Mucosa of rectum (tissue), 2 donors: ENCODE measurements at regions not wholly inside any gene's neighbourhood (a gene's known extent, or its start where the extent isn't known, plus 50 kb on each side); places are given as distances from the start of the nearest gene placed in this dataset.
"Not testable (repeated sequence)": the region's sequence is repeated elsewhere in the genome, so short reads cannot be mapped to it uniquely, and the experiment has no call there.

Experiments
- H3K27ac ChIP-seq, 2 donors: one replicate each; pipeline ENCODE4 v1.7.0; 2013; ENCODE audit warnings: inconsistent platforms in 2 of 2, low read depth in 2 of 2, low read length in 2 of 2
- H3K27me3 ChIP-seq, 2 donors: one replicate each; pipeline ENCODE4 v1.7.0; 2013; ENCODE audit warnings: low read length in 2 of 2; ENCODE audit not compliant: control insufficient read depth in 2 of 2, insufficient read depth in 2 of 2
- H3K36me3 ChIP-seq, 2 donors: one replicate each; pipeline ENCODE4 v1.7.0; 2013; ENCODE audit warnings: low read length in 2 of 2; ENCODE audit not compliant: control insufficient read depth in 2 of 2, insufficient read depth in 2 of 2
- H3K4me1 ChIP-seq, 2 donors: one replicate each; pipeline ENCODE4 v1.7.0; 2013; ENCODE audit warnings: low read length in 2 of 2, mild to moderate bottlenecking in 1 of 2; ENCODE audit not compliant: control insufficient read depth in 2 of 2, insufficient read depth in 2 of 2
- H3K4me3 ChIP-seq, 2 donors: one replicate each; pipeline ENCODE4 v1.7.0; 2013; ENCODE audit warnings: low read length in 2 of 2
- H3K9ac ChIP-seq, 2 donors: one replicate each; pipeline ENCODE4 v1.7.0; 2013; ENCODE audit warnings: low read length in 2 of 2, low read depth in 1 of 2, mild to moderate bottlenecking in 1 of 2
- H3K9me3 ChIP-seq, 2 donors: one replicate each; pipeline ENCODE4 v1.7.0; 2013; ENCODE audit warnings: low read length in 2 of 2; ENCODE audit not compliant: control insufficient read depth in 2 of 2
- donor health status: healthy.
- donor health status: Normal muscosa, but diverticular disease.

DNA sequence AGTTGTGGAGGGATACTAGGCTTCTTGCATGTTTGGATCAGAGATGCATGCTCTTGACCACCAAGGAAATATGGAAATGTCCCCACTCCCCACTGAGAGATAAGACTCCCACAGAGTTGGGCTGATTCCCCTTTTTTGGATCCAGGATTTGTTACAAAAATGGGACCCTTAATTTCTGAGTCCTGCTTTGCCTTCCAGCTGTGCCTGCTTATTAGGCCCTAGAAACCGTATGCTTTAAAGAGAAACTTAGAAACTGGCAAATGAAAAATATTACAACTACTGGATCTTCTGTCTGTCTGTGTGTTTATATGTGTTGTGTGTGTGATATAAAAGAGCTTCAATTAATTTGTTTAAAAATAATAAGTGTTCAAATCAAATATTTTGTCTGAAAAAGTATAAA is 817.6 kb upstream of the CITED2 start:
- no peak overlapping the region for H3K9ac ChIP-seq
- H3K36me3 ChIP-seq, result no peaks in the 10 kb centered on the region
- H3K4me3 ChIP-seq, result no peak overlapping the region
- H3K27me3 ChIP-seq, result no peaks in the 10 kb centered on the region
- no peaks in the 10 kb centered on the region for H3K4me1 ChIP-seq
- no peak overlapping the region for H3K27ac ChIP-seq
- H3K9me3 ChIP-seq, result peaks cover 0 to 4% of the 10 kb centered on the region in 2 donors

DNA sequence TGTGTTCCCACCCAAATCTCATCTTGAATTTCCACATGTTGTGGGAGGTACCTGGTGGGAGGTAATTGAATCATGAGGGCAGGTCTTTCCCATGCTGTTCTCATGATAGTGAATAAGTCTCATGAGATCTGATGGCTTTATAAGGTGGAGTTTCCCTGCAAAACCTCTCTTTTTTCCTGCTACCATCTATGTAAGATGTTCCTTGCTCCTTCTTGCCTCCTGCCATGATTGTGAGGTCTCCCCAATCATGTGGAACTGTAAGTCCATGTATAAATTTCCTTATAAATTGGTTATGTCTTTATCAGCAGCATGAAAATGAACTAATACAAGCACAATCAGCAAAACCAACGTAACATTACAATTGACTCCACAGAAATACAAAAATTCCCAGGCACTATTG is 814.8 kb upstream of the CITED2 start:
- not testable (repeated sequence) for H3K9me3 ChIP-seq, H3K4me1 ChIP-seq, H3K9ac ChIP-seq, H3K36me3 ChIP-seq, H3K4me3 ChIP-seq, H3K27me3 ChIP-seq, H3K27ac ChIP-seq

DNA sequence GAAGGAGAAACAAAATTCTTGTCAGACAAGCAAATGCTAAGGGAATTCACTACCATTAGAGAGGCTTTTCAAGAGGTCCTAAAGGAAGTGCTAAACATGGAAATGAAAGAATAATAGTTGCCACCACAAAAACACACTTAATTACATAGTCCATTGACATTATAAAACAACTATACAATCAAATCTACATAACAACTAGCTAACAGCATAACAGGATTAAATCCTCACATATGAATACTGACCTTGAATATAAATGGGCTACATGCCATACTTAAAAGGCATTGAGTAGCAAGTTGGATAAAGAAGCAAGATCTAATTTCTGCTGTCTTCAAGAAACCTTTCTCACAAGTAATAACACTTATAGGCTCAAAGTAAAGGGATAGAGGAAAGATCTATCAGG is 811.5 kb upstream of the CITED2 start:
- no peaks in the 10 kb centered on the region for H3K9me3 ChIP-seq
- H3K27ac ChIP-seq, result no peak overlapping the region
- H3K4me3 ChIP-seq, result no peak overlapping the region
- H3K36me3 ChIP-seq, result no peaks in the 10 kb centered on the region
- no peaks in the 10 kb centered on the region for H3K27me3 ChIP-seq
- no peak overlapping the region for H3K9ac ChIP-seq
- no peaks in the 10 kb centered on the region for H3K4me1 ChIP-seq

DNA sequence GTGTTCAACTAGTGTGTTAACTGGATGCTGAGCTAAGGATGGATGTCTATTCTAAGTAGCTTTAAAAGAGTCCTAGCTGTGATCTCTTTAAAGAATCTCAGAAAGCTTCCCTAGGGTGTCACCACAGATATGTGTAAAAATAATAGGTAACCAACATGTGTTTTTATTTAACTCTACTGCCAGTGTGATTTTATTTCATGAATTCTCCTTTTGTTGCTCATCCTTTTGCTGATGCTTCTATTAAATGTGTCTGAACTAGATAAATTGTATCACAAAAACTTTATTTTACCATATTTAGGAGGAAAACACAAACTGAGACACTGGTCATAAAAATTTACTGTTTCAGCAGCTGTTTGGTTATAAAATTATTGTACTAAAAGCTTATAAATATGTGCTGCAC is 809.4 kb upstream of the CITED2 start:
- no peak overlapping the region for H3K4me3 ChIP-seq
- no peaks in the 10 kb centered on the region for H3K27me3 ChIP-seq
- no peaks in the 10 kb centered on the region for H3K4me1 ChIP-seq
- H3K9ac ChIP-seq, result no peak overlapping the region
- H3K36me3 ChIP-seq, result no peaks in the 10 kb centered on the region
- no peak overlapping the region for H3K27ac ChIP-seq
- no peaks in the 10 kb centered on the region for H3K9me3 ChIP-seq

DNA sequence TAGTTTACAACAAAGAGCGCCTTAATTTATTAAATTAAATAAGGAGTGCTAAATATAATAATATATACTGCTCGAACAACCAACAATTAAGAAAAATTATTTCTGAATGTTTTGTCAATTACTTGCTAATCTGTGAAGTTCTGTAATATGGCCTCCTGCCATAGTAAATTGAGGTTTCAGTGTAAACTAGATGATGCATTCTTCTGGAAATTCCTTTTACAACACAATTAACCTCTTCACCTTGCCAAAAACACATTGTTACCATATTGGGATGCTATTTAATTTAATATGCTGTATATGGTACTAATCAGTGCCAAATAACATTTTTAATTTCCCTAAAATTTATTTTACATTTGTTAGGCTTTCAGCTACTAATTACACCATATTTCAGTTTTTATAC is 808.4 kb upstream of the CITED2 start:
- H3K4me1 ChIP-seq, result no peaks in the 10 kb centered on the region
- H3K36me3 ChIP-seq, result no peaks in the 10 kb centered on the region
- no peak overlapping the region for H3K9ac ChIP-seq

DNA sequence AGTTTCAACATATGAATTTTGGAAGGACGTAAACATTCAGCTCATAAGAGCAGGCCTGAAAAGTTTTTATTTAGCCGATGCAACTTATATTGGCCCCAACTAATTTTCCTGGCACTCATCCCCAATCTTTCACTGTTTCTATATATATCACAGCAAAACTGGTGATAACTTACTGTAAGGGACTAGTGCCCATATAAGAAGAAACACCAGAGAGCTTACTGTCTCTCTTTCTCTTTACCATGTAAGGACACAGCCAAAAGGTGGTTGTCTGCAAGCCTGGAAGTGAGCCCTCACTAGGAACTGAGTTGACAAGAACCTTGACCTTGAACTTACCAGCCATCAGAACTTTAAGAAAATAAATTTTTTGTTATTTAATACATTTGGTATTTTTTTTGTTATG is 807.4 kb upstream of the CITED2 start:
- Histone ChIP-seq H3K4me3 (no peak overlapping the region), H3K9me3 (no peaks in the 10 kb centered on the region), H3K27me3 (no peaks in the 10 kb centered on the region), H3K9ac (no peak overlapping the region), H3K27ac (no peak overlapping the region), H3K4me1 (no peaks in the 10 kb centered on the region), H3K36me3 (no peaks in the 10 kb centered on the region)

More for the DNA sequence above, 808.4 kb upstream of the CITED2 start:
- Histone ChIP-seq H3K27me3 (no peaks in the 10 kb centered on the region), H3K9me3 (no peaks in the 10 kb centered on the region), H3K27ac (no peak overlapping the region), H3K4me3 (no peak overlapping the region)

DNA sequence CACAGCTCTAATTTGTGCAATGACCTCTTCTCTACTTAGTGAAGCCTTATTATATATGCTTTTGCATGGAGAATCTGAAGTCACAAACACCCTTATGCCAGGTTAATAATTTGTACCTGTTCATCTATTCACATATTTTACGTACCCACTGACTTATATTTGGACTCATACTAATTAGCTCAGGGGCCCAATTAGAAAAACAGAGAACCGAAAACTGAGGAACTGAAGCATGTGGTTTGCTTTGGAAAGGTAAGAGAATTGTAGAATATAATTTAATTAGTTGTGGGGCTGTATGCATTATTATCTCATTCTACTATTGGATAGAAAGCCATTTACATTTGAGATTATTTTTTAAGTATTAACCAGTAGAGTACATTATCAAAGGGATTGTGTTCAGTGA is 805.9 kb upstream of the CITED2 start:
- Histone ChIP-seq H3K27me3 (no peaks in the 10 kb centered on the region), H3K36me3 (no peaks in the 10 kb centered on the region), H3K27ac (no peak overlapping the region), H3K9ac (no peak overlapping the region), H3K9me3 (no peaks in the 10 kb centered on the region), H3K4me1 (no peaks in the 10 kb centered on the region), H3K4me3 (no peak overlapping the region)

DNA sequence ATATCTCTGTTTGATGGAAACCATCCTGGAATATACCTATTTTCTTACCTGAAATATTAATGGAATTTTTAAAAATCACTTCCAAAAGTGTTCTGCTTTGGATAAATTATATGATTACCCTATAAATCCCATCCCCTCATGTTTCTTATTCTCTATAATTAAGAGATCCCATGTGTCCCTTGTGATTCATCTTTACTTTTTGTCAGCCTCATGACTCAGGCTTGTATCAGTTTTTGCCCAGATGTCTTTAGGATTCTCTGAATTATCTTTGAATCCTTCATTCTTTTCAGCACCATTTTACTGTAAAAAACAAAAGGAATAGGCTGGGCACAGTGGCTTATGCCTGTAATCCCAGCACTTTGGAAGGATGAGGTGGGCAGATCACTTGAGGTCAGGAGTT is 804.5 kb upstream of the CITED2 start:
- H3K9me3 ChIP-seq, result no peaks in the 10 kb centered on the region
- no peak overlapping the region for H3K27ac ChIP-seq
- no peak overlapping the region for H3K9ac ChIP-seq
- H3K27me3 ChIP-seq, result no peaks in the 10 kb centered on the region
- no peaks in the 10 kb centered on the region for H3K36me3 ChIP-seq
- no peaks in the 10 kb centered on the region for H3K4me1 ChIP-seq
- H3K4me3 ChIP-seq, result no peak overlapping the region

DNA sequence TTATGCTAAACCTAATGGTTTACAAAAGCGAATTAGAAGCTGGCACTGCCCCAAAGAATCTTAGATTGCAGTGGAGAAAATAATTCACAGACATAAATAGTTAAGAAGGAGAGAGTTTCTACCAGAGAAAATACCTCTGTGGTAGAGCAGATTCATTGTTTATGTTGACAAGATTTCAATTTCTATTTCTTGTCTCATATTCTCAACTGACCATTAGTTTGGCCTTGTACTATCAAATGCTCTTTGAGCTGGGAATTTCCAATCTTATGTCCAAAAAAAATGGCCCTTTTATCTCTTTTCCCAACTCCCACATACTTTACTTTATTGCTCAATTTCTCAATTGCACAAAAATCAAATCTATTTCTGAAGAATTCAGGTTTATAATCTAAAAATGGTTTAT is 804.1 kb upstream of the CITED2 start:
- H3K27me3 ChIP-seq, result no peaks in the 10 kb centered on the region
- H3K9me3 ChIP-seq, result no peaks in the 10 kb centered on the region
- no peaks in the 10 kb centered on the region for H3K36me3 ChIP-seq
- no peaks in the 10 kb centered on the region for H3K4me1 ChIP-seq
- no peak overlapping the region for H3K4me3 ChIP-seq
- no peak overlapping the region for H3K27ac ChIP-seq
- H3K9ac ChIP-seq, result no peak overlapping the region

DNA sequence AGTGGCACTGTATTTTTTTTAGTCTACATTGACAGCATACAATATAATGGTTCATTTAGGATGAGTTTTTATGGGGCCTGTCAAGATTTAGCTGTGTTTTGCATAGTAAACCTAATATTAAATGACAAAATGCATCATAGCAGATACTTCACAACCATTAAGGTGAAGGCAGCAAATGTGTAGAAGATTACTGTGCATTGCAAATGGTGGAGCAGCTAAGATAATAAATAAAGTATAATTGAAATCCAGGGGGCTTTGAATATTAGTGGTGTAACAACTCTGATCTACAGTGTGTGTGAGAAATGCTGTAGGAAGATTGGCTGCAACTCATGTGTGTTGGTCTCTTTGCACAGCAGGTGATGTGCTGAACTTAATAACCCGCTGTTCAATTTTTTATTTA is 801.9 kb upstream of the CITED2 start:
- H3K9ac ChIP-seq, result no peak overlapping the region
- H3K4me3 ChIP-seq, result no peak overlapping the region

DNA sequence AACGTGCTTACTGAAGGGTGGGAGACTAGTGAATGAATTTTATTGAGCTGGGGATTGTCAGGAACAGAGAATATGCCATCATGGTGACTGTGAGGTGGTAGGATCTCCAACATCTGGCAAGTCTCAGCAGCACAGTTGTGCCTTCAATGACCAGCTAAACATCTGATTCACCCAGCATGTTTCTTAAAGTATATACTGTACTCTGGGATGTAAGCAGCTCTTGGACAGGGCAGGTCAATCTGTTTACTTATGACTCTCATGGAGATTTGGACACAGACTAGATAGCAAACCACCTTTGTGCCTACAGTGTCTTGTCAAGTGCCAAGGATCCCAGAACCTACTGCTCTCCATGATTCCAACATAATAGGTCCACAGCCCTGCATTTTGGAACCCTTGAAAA is 801.0 kb upstream of the CITED2 start:
- H3K4me1 ChIP-seq, result no peaks in the 10 kb centered on the region
- H3K9me3 ChIP-seq, result no peaks in the 10 kb centered on the region

More for the DNA sequence above, 801.9 kb upstream of the CITED2 start:
- Histone ChIP-seq H3K27ac (no peak overlapping the region), H3K27me3 (no peaks in the 10 kb centered on the region), H3K36me3 (no peaks in the 10 kb centered on the region), H3K9me3 (no peaks in the 10 kb centered on the region), H3K4me1 (no peaks in the 10 kb centered on the region)

More for the DNA sequence above, 801.0 kb upstream of the CITED2 start:
- Histone ChIP-seq H3K27ac (no peak overlapping the region), H3K27me3 (no peaks in the 10 kb centered on the region), H3K9ac (no peak overlapping the region), H3K4me3 (no peak overlapping the region), H3K36me3 (no peaks in the 10 kb centered on the region)
